ENCODE measurements at regions not wholly inside any gene's neighbourhood (a gene's known extent, or its start where the extent isn't known, plus 50 kb on each side); places are given as distances from the start of the nearest gene placed in this dataset.

- H3K27ac Mint-ChIP-seq: no peak overlapping the region
- peaks cover 3 to 13% (median 8%) of the 10 kb centered on the region in 7 donors for H3K9me3 Mint-ChIP-seq
- no peaks in the 10 kb centered on the region for H3K4me1 Mint-ChIP-seq
- 100% methylated on average over 2 of the region's 6 CpGs for WGBS (ENCODE audit: insufficient coverage)
- intact Hi-C loops (cut with micrococcal nuclease): no loop called here
- Histone ChIP-seq H2AFZ (ENCODE audit: insufficient read depth, low read depth, low read length, poor library complexity, severe bottlenecking) (no peak overlapping the region), H3K9me3 (replicated peaks in 1 of 2; ENCODE audit: control insufficient read depth in 1 of 2, insufficient read depth in 1 of 2, low read length in 2 of 2) (peaks cover 0 to 6% of the 10 kb centered on the region in 2 donors), H3K27me3 (ENCODE audit: control insufficient read depth in 2 of 2, insufficient read depth in 2 of 2, low read length in 2 of 2) (no peaks in the 10 kb centered on the region), H3K4me1 (ENCODE audit: control insufficient read depth in 1 of 2, insufficient read depth in 2 of 2, low read length in 2 of 2) (no peaks in the 10 kb centered on the region), H3K36me3 (replicated peaks in 1 of 2; ENCODE audit: control insufficient read depth in 1 of 2, insufficient read depth in 2 of 2, low read length in 2 of 2) (no peaks in the 10 kb centered on the region), H3K27ac (ENCODE audit: low read depth in 1 of 2, low read length in 2 of 2) (no peak overlapping the region), H3K9ac (ENCODE audit: insufficient read depth, low read length, poor library complexity, severe bottlenecking) (no peak overlapping the region), H3K4me3 (replicated peaks in 1 of 3; ENCODE audit: low read depth in 2 of 3, low read length in 3 of 3) (no peak overlapping the region), H4K20me1 (ENCODE audit: insufficient read depth, low read length) (no peaks in the 10 kb centered on the region), H3K4me2 (replicated peaks; ENCODE audit: extremely low read depth, low read length, poor library complexity, severe bottlenecking) (no peak overlapping the region), H3K79me2 (ENCODE audit: insufficient read depth, low read length) (no peaks in the 10 kb centered on the region)
- no peaks in the 10 kb centered on the region for H3K36me3 Mint-ChIP-seq
- H3K27me3 Mint-ChIP-seq (ENCODE audit: low read depth in 3 of 3): no peaks in the 10 kb centered on the region
- no peak overlapping the region for H3K4me3 Mint-ChIP-seq
- TF ChIP-seq CTCF (IDR thresholded peaks at IDR 0.05): no peak
- no peak for DNase-seq
Observed at GRCh38 chr7:33794419-33794818, 110.9 kb upstream of the BMPER start.

- Histone ChIP-seq H3K27me3 (ENCODE audit: control insufficient read depth in 2 of 2, insufficient read depth in 2 of 2, low read length in 2 of 2) (no peaks in the 10 kb centered on the region), H2AFZ (ENCODE audit: insufficient read depth, low read depth, low read length, poor library complexity, severe bottlenecking) (no peak overlapping the region), H3K4me1 (ENCODE audit: control insufficient read depth in 1 of 2, insufficient read depth in 2 of 2, low read length in 2 of 2) (no peaks in the 10 kb centered on the region), H3K9me3 (replicated peaks in 1 of 2; ENCODE audit: control insufficient read depth in 1 of 2, insufficient read depth in 1 of 2, low read length in 2 of 2) (peaks cover 0 to 6% of the 10 kb centered on the region in 2 donors), H3K27ac (ENCODE audit: low read depth in 1 of 2, low read length in 2 of 2) (no peak overlapping the region), H3K36me3 (replicated peaks in 1 of 2; ENCODE audit: control insufficient read depth in 1 of 2, insufficient read depth in 2 of 2, low read length in 2 of 2) (no peaks in the 10 kb centered on the region), H3K79me2 (ENCODE audit: insufficient read depth, low read length) (no peaks in the 10 kb centered on the region), H3K9ac (ENCODE audit: insufficient read depth, low read length, poor library complexity, severe bottlenecking) (no peak overlapping the region), H3K4me3 (replicated peaks in 1 of 3; ENCODE audit: low read depth in 2 of 3, low read length in 3 of 3) (no peak overlapping the region), H4K20me1 (ENCODE audit: insufficient read depth, low read length) (no peaks in the 10 kb centered on the region), H3K4me2 (replicated peaks; ENCODE audit: extremely low read depth, low read length, poor library complexity, severe bottlenecking) (no peak overlapping the region)
- no peak for DNase-seq
- no peak for TF ChIP-seq CTCF (IDR thresholded peaks at IDR 0.05)
- WGBS (ENCODE audit: insufficient coverage): 100% methylated on average over 3 of the region's 6 CpGs
- no peaks in the 10 kb centered on the region for H3K36me3 Mint-ChIP-seq
- intact Hi-C loops (cut with micrococcal nuclease): no loop called here
- peaks cover 3 to 10% (median 8%) of the 10 kb centered on the region in 7 donors for H3K9me3 Mint-ChIP-seq
- no peaks in the 10 kb centered on the region for H3K27me3 Mint-ChIP-seq (ENCODE audit: low read depth in 3 of 3)
- no peak overlapping the region for H3K4me3 Mint-ChIP-seq
- H3K4me1 Mint-ChIP-seq: no peaks in the 10 kb centered on the region
- no peak overlapping the region for H3K27ac Mint-ChIP-seq
Observed at GRCh38 chr7:33794959-33795358, 110.4 kb upstream of the BMPER start.
